Panc1 (cell line): ENCODE measurements at regions not wholly inside any gene's neighbourhood (a gene's known extent, or its start where the extent isn't known, plus 50 kb on each side); places are given as distances from the start of the nearest gene placed in this dataset.

Source experiments
- ATAC-seq: fragments of 200-7000 bp; cut with Tn5 transposase; 2 replicates; pipeline ENCODE4 v1.9.1; 2020; ENCODE audit warnings: mild to moderate bottlenecking, moderate library complexity
- BruUV-seq: library from RNA; stranded (reverse); fragments of 400-500 nt; replicated peaks from 2 replicates; lab custom pipeline; 2021; lab: Mats Ljungman, UMichigan
- CTCF ChIA-PET: fragments of 300-600 bp; sonication (Branson Sonifier 250); formaldehyde crosslinking; loops from one replicate; lab custom pipeline; 2022; ENCODE audit warnings: antibody characterized with exemption; lab: Charles Lee
- POLR2A ChIA-PET: fragments of 300-600 bp; sonication (Branson Sonifier 250); formaldehyde crosslinking; loops from one replicate; lab custom pipeline; 2022; ENCODE audit warnings: antibody characterized with exemption; lab: Charles Lee
- DNase-seq: peaks from one replicate; pipeline ENCODE4 v3.0.0-alpha.2; 2010; ENCODE audit warnings: low read depth, low spot score
- H3K27ac ChIP-seq: 2 replicates; pipeline ENCODE4 v1.5.1; 2011; ENCODE audit warnings: mild to moderate bottlenecking, low read length, inconsistent platforms
- H3K27me3 ChIP-seq: fragments of 200-500 bp; sonication (Bioruptor generic); 2 replicates; pipeline ENCODE4 v1.6.0; 2014; ENCODE audit warnings: low read length, inconsistent platforms; ENCODE audit not compliant: control insufficient read depth, insufficient read depth
- H3K36me3 ChIP-seq: fragments of 200-500 bp; sonication (Bioruptor generic); 2 replicates; pipeline ENCODE4 v1.5.1; 2014; ENCODE audit warnings: inconsistent platforms, mild to moderate bottlenecking, low read length, moderate library complexity; ENCODE audit not compliant: control insufficient read depth, insufficient read depth
- H3K4me1 ChIP-seq: 2 replicates; pipeline ENCODE4 v1.5.1; 2011; ENCODE audit warnings: inconsistent platforms, mild to moderate bottlenecking, low read length, moderate library complexity; ENCODE audit not compliant: control insufficient read depth, insufficient read depth
- H3K4me3 ChIP-seq, 2 experiments: 2 replicates each; pipeline ENCODE4 v1.5.1; 2011 to 2012; ENCODE audit warnings: low read depth in 2 of 2, low read length in 2 of 2, mild to moderate bottlenecking in 2 of 2, inconsistent platforms in 1 of 2, moderate library complexity in 1 of 2
- H3K9me3 ChIP-seq: fragments of 200-500 bp; sonication (Bioruptor generic); 2 replicates; pipeline ENCODE4 v1.5.1; 2014; ENCODE audit warnings: low read depth, mild to moderate bottlenecking, inconsistent platforms, low read length, moderate library complexity; ENCODE audit not compliant: control insufficient read depth, insufficient read depth
- CTCF ChIP-seq: fragments of 450-650 bp; IDR thresholded peaks from 2 replicates; pipeline ENCODE4 v1.5.1; 2017; ENCODE audit warnings: mild to moderate bottlenecking
- POLR2AphosphoS5 ChIP-seq: IDR thresholded peaks from 2 replicates; pipeline ENCODE4 v1.6.1; 2012; ENCODE audit warnings: mild to moderate bottlenecking, low read depth, low read length, moderate library complexity
- REST ChIP-seq, 2 experiments: IDR thresholded peaks; 2 replicates each; pipeline ENCODE4 v1.6.1; 2011 to 2012; ENCODE audit warnings: low read depth in 2 of 2, control low read depth in 1 of 2, low read length in 1 of 2, mild to moderate bottlenecking in 1 of 2, moderate library complexity in 1 of 2; ENCODE audit not compliant: insufficient read depth in 1 of 2
- SIN3A ChIP-seq: IDR thresholded peaks from 2 replicates; pipeline ENCODE4 v1.6.1; 2012; ENCODE audit warnings: low read depth, mild to moderate bottlenecking, low read length, moderate library complexity, borderline replicate concordance; ENCODE audit not compliant: insufficient read depth
- TCF7L2 ChIP-seq: IDR thresholded peaks from 2 replicates; pipeline ENCODE4 v1.6.1; 2011; ENCODE audit warnings: mild to moderate bottlenecking, low read depth, low read length, inconsistent platforms
- in situ Hi-C: cut with HindIII; loops from 2 replicates; pipeline ENCODE4 v1.10.0; 2016; ENCODE audit warnings: low sequenced_read_pairs, low pct_unique_long_range_greater_than_20kb
- intact Hi-C: fragments of 100-400 bp; cut with micrococcal nuclease; formaldehyde crosslinking; loops from one replicate; pipeline ENCODE4 v1.10.0; 2022; ENCODE audit not compliant: unreplicated experiment

GRCh38 chr2:79432731-79433146 lies 80.1 kb upstream of the CTNNA2 start:
- Histone ChIP-seq H3K27ac (no peak overlapping the region), H3K9me3 (no peaks in the 10 kb centered on the region), H3K36me3 (no peaks in the 10 kb centered on the region), H3K4me3 (no peak overlapping the region), H3K4me1 (no peaks in the 10 kb centered on the region), H3K27me3 (no peaks in the 10 kb centered on the region)
- intact Hi-C loops: no loop called here
- DNase-seq (no peak), ATAC-seq (no peak)
- POLR2A ChIA-PET: no interaction called here
- in situ Hi-C loops: no loop called here
- CTCF ChIA-PET: no interaction called here
- no TSS peak for BruUV-seq
- TF ChIP-seq CTCF (no peak), POLR2AphosphoS5 (no peak), TCF7L2 (no peak), REST (IDR thresholded peaks at IDR 0.05; ENCODE audit: insufficient read depth in 1 of 2, low read depth in 2 of 2, low read length in 1 of 2) (no peak), SIN3A (no peak)

GRCh38 chr2:79428745-79429144 lies 84.1 kb upstream of the CTNNA2 start:
- DNase-seq (no peak), ATAC-seq (no peak)
- H3K4me1 ChIP-seq: no peaks in the 10 kb centered on the region
- in situ Hi-C loops (no loop called here), intact Hi-C loops (no loop called here)
- TF ChIP-seq TCF7L2 (no peak), SIN3A (no peak), REST (IDR thresholded peaks at IDR 0.05; ENCODE audit: insufficient read depth in 1 of 2, low read depth in 2 of 2, low read length in 1 of 2) (no peak), CTCF (no peak), POLR2AphosphoS5 (no peak)
- no peaks in the 10 kb centered on the region for H3K27me3 ChIP-seq
- no peak overlapping the region for H3K4me3 ChIP-seq
- BruUV-seq: no TSS peak
- CTCF ChIA-PET: interaction anchor here (0.5 kb wide), 1 partner anchor 12 kb away, joined by 9 read pairs; no protein-coding TSS in a partner anchor
- H3K27ac ChIP-seq: no peak overlapping the region
- H3K36me3 ChIP-seq: no peaks in the 10 kb centered on the region
- POLR2A ChIA-PET: no interaction called here
- H3K9me3 ChIP-seq: no peaks in the 10 kb centered on the region
